Hepatocyte (in vitro differentiated cells): ENCODE measurements at regions not wholly inside any gene's neighbourhood (a gene's known extent, or its start where the extent isn't known, plus 50 kb on each side); places are given as distances from the start of the nearest gene placed in this dataset.
A peak's percentile ranks its signal among the peaks of the same experiment; 100 is the strongest.

ENCODE experiments used
- DNase-seq: peaks from one replicate; pipeline ENCODE4 v3.0.0-alpha.2; 2016; ENCODE audit warnings: low spot score
- H2AFZ ChIP-seq: fragments of 200-600 bp; sonication (generic); 2 replicates; pipeline ENCODE4 v1.6.0; 2016; ENCODE audit warnings: antibody characterized with exemption, mild to moderate bottlenecking
- H3K27ac ChIP-seq: fragments of 200-600 bp; sonication (generic); 2 replicates; pipeline ENCODE4 v1.5.1; 2016; ENCODE audit warnings: mild to moderate bottlenecking
- H3K27me3 ChIP-seq: fragments of 200-600 bp; sonication (generic); 2 replicates; pipeline ENCODE4 v1.6.1; 2016
- H3K36me3 ChIP-seq: fragments of 200-600 bp; sonication (generic); replicated peaks from 2 replicates; pipeline ENCODE4 v1.5.1; 2016; ENCODE audit warnings: low read depth; ENCODE audit not compliant: insufficient read depth
- H3K4me1 ChIP-seq: fragments of 200-600 bp; sonication (generic); 2 replicates; pipeline ENCODE4 v1.5.1; 2016; ENCODE audit warnings: mild to moderate bottlenecking, moderate library complexity; ENCODE audit not compliant: insufficient read depth
- H3K4me2 ChIP-seq: fragments of 200-600 bp; sonication (generic); 2 replicates; pipeline ENCODE4 v1.6.0; 2016
- H3K4me3 ChIP-seq: fragments of 200-600 bp; sonication (generic); 2 replicates; pipeline ENCODE4 v1.5.1; 2016; ENCODE audit warnings: mild to moderate bottlenecking
- H3K79me2 ChIP-seq: fragments of 200-600 bp; sonication (generic); 2 replicates; pipeline ENCODE4 v1.6.0; 2017; ENCODE audit warnings: mild to moderate bottlenecking
- H3K9me2 ChIP-seq: fragments of 200-600 bp; sonication (generic); replicated peaks from 2 replicates; pipeline ENCODE4 v1.6.0; 2017; ENCODE audit warnings: mild to moderate bottlenecking; ENCODE audit not compliant: insufficient read depth
- H3K9me3 ChIP-seq: fragments of 200-600 bp; sonication (generic); 2 replicates; pipeline ENCODE4 v1.5.1; 2016; ENCODE audit warnings: low read depth, mild to moderate bottlenecking
- H4K20me1 ChIP-seq: fragments of 200-600 bp; sonication (generic); 2 replicates; pipeline ENCODE4 v1.6.0; 2016; ENCODE audit warnings: mild to moderate bottlenecking; ENCODE audit not compliant: insufficient read depth, poor library complexity, severe bottlenecking
- EZH2 ChIP-seq: fragments of 200-600 bp; sonication (generic); IDR thresholded peaks from 2 replicates; pipeline ENCODE4 v1.6.1; 2016; ENCODE audit warnings: antibody characterized with exemption, mild to moderate bottlenecking, borderline replicate concordance
- EZH2phosphoT487 ChIP-seq: fragments of 200-600 bp; sonication (generic); IDR thresholded peaks from one replicate; pipeline ENCODE4 v1.6.1; 2018; ENCODE audit warnings: antibody characterized with exemption, mild to moderate bottlenecking, low read depth, moderate library complexity; ENCODE audit not compliant: unreplicated experiment, severe bottlenecking
- WGBS: methylation state at CpG from one replicate; pipeline ENCODE4 v1.1.6; 2016; ENCODE audit warnings: low lambda C conversion rate; ENCODE audit errors: missing lambda C conversion rate; 5-methylcytosine and 5-hydroxymethylcytosine counted together
- TF ChIP-seq, protein P1 (sequence below): fragments of 200-600 bp; sonication (generic); IDR thresholded peaks from 2 replicates; pipeline ENCODE4 v1.5.1; 2016; ENCODE audit warnings: antibody characterized with exemption, mild to moderate bottlenecking; ENCODE audit not compliant: poor library complexity

DNA sequence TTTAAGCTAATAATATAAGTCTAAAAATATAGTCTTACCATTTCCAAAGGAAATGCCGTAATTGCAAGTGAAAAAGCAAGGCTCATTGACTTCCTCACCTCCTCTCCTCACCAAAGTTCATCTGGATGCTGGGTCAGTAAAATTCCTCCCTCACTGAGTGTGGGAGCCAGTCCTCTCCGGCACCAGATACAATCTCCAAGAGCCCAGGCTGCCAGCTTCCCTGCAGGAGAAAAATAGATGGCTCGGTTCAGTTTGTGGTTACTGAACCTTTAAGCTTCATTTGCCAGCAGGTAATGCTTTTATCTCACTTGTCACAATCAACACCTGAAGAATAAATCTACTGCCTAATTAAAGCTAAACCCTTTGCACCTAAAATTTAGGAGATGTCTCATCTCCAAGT, 115.3 kb upstream of the VLDLR start:
- H3K79me2 ChIP-seq: no peaks in the 10 kb centered on the region
- no peak overlapping the region for H3K27ac ChIP-seq
- TF ChIP-seq, protein P1, sequence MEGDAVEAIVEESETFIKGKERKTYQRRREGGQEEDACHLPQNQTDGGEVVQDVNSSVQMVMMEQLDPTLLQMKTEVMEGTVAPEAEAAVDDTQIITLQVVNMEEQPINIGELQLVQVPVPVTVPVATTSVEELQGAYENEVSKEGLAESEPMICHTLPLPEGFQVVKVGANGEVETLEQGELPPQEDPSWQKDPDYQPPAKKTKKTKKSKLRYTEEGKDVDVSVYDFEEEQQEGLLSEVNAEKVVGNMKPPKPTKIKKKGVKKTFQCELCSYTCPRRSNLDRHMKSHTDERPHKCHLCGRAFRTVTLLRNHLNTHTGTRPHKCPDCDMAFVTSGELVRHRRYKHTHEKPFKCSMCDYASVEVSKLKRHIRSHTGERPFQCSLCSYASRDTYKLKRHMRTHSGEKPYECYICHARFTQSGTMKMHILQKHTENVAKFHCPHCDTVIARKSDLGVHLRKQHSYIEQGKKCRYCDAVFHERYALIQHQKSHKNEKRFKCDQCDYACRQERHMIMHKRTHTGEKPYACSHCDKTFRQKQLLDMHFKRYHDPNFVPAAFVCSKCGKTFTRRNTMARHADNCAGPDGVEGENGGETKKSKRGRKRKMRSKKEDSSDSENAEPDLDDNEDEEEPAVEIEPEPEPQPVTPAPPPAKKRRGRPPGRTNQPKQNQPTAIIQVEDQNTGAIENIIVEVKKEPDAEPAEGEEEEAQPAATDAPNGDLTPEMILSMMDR: no peak
- TF ChIP-seq EZH2: no peak
- no peak for TF ChIP-seq EZH2phosphoT487
- H3K27me3 ChIP-seq: no peaks in the 10 kb centered on the region
- no peak overlapping the region for H3K4me2 ChIP-seq
- no peaks in the 10 kb centered on the region for H3K36me3 ChIP-seq
- DNase-seq: no peak
- 72% methylated on average over 3 of the region's 3 CpGs for WGBS
- no peaks in the 10 kb centered on the region for H3K9me3 ChIP-seq
- H3K4me1 ChIP-seq: no peaks in the 10 kb centered on the region
- H3K4me3 ChIP-seq: no peak overlapping the region
- H2AFZ ChIP-seq: no peak overlapping the region
- no peaks in the 10 kb centered on the region for H3K9me2 ChIP-seq
- no peaks in the 10 kb centered on the region for H4K20me1 ChIP-seq

- Histone ChIP-seq H3K4me3 (no peak overlapping the region), H3K4me2 (no peak overlapping the region), H3K27ac (no peak overlapping the region), H3K4me1 (no peaks in the 10 kb centered on the region), H4K20me1 (no peaks in the 10 kb centered on the region), H3K9me3 (no peaks in the 10 kb centered on the region), H3K27me3 (no peaks in the 10 kb centered on the region), H2AFZ (no peak overlapping the region), H3K36me3 (no peaks in the 10 kb centered on the region), H3K79me2 (no peaks in the 10 kb centered on the region), H3K9me2 (no peaks in the 10 kb centered on the region)
- 96% methylated on average over 6 of the region's 6 CpGs for WGBS
- no peak for TF ChIP-seq EZH2
- TF ChIP-seq EZH2phosphoT487: no peak
- TF ChIP-seq, protein P1: no peak
- no peak for DNase-seq
These were observed 98.0 kb upstream of the VLDLR start for GRCh38 chr9:2523591-2523990.

DNA sequence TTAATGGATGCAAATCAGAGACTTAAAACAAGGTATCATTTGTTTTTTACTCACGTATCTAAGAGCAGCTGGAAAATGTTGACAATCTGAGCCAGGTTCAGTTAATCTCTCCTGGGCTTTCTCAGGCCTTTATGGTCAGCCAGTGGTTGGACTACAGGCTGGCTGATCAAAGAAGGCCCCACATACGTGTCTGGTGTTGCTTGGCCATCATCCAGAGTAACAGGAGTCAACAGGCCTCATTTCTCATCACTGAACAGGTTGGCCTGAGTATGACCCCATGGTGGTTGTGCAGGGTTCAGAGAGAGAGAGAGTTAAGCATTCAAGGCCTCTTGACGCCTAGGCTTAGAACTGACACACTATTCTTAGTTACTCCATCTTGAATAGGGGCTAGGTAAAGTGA, 97.0 kb upstream of the VLDLR start:
- Histone ChIP-seq H2AFZ (no peak overlapping the region), H3K79me2 (no peaks in the 10 kb centered on the region), H3K4me1 (no peaks in the 10 kb centered on the region), H3K27ac (no peak overlapping the region), H3K9me3 (no peaks in the 10 kb centered on the region), H3K4me3 (no peak overlapping the region), H3K9me2 (no peaks in the 10 kb centered on the region), H3K27me3 (no peaks in the 10 kb centered on the region), H3K4me2 (no peak overlapping the region), H3K36me3 (no peaks in the 10 kb centered on the region), H4K20me1 (no peaks in the 10 kb centered on the region)
- no peak for TF ChIP-seq EZH2phosphoT487
- TF ChIP-seq EZH2: no peak
- TF ChIP-seq, protein P1: no peak
- WGBS: 75% methylated on average over 3 of the region's 3 CpGs
- DNase-seq: peak; percentile 5

GRCh38 chr9:2525147-2525546, 96.4 kb upstream of the VLDLR start:
- Histone ChIP-seq H3K27me3 (no peaks in the 10 kb centered on the region), H3K4me2 (no peak overlapping the region), H3K9me3 (no peaks in the 10 kb centered on the region), H3K4me1 (no peaks in the 10 kb centered on the region), H3K9me2 (no peaks in the 10 kb centered on the region), H3K27ac (no peak overlapping the region), H3K4me3 (no peak overlapping the region), H3K79me2 (no peaks in the 10 kb centered on the region), H3K36me3 (no peaks in the 10 kb centered on the region), H2AFZ (no peak overlapping the region), H4K20me1 (no peaks in the 10 kb centered on the region)
- no peak for DNase-seq
- TF ChIP-seq EZH2: no peak
- TF ChIP-seq EZH2phosphoT487: no peak
- TF ChIP-seq, protein P1: no peak
- 90% methylated on average over 2 of the region's 2 CpGs for WGBS
